Astrocyte (in vitro differentiated cells and primary cell): ENCODE measurements at regions not wholly inside any gene's neighbourhood (a gene's known extent, or its start where the extent isn't known, plus 50 kb on each side); places are given as distances from the start of the nearest gene placed in this dataset.

Experiments
- DNase-seq: peaks from one replicate; pipeline ENCODE4 v3.0.0-alpha.2; 2010; ENCODE audit warnings: low read depth
- FAIRE-seq: peaks from 2 replicates; lab custom pipeline; 2011; peaks lifted over from hg19 to GRCh38; lab: Jason Lieb, UNC
- H2AFZ ChIP-seq: 2 replicates; pipeline ENCODE4 v1.6.0; 2012; ENCODE audit warnings: low read depth, low read length, inconsistent platforms
- H3K27ac ChIP-seq: 2 replicates; pipeline ENCODE4 v1.5.1; 2011; ENCODE audit warnings: low read depth, low read length, inconsistent platforms
- H3K27me3 ChIP-seq: 2 replicates; pipeline ENCODE4 v1.6.0; 2011; ENCODE audit warnings: low read length, inconsistent platforms; ENCODE audit not compliant: insufficient read depth
- H3K36me3 ChIP-seq: 2 replicates; pipeline ENCODE4 v1.5.1; 2011; ENCODE audit warnings: low read length, inconsistent platforms; ENCODE audit not compliant: insufficient read depth
- H3K4me1 ChIP-seq: 2 replicates; pipeline ENCODE4 v1.5.1; 2011; ENCODE audit warnings: low read length, inconsistent platforms; ENCODE audit not compliant: insufficient read depth
- H3K4me2 ChIP-seq: 2 replicates; pipeline ENCODE4 v1.6.0; 2012; ENCODE audit warnings: low read length, inconsistent platforms
- H3K4me3 ChIP-seq: 2 replicates; pipeline ENCODE4 v1.5.1; 2011; ENCODE audit warnings: low read depth, mild to moderate bottlenecking, low read length, inconsistent platforms; ENCODE audit not compliant: insufficient read depth
- H3K79me2 ChIP-seq: 2 replicates; pipeline ENCODE4 v1.6.0; 2012; ENCODE audit warnings: mild to moderate bottlenecking, low read length, inconsistent platforms; ENCODE audit not compliant: insufficient read depth
- H3K9ac ChIP-seq: 2 replicates; pipeline ENCODE4 v1.6.0; 2012; ENCODE audit warnings: mild to moderate bottlenecking, low read length, inconsistent platforms
- H3K9me3 ChIP-seq: 2 replicates; pipeline ENCODE4 v1.5.1; 2012; ENCODE audit warnings: low read depth, mild to moderate bottlenecking, low read length, inconsistent platforms; ENCODE audit not compliant: insufficient read depth
- H4K20me1 ChIP-seq: 2 replicates; pipeline ENCODE4 v1.6.0; 2012; ENCODE audit warnings: low read length, inconsistent platforms; ENCODE audit not compliant: insufficient read depth
- H3K27ac Mint-ChIP-seq: one replicate; pipeline ENCODE4 v1.8.0; 2021; ENCODE audit warnings: mild to moderate bottlenecking, mixed read lengths; ENCODE audit not compliant: unreplicated experiment
- H3K27me3 Mint-ChIP-seq: one replicate; pipeline ENCODE4 v1.8.0; 2021; ENCODE audit warnings: low read depth, mixed read lengths; ENCODE audit not compliant: unreplicated experiment
- H3K36me3 Mint-ChIP-seq: one replicate; pipeline ENCODE4 v1.8.0; 2021; ENCODE audit warnings: low read depth, mixed read lengths; ENCODE audit not compliant: unreplicated experiment
- H3K4me1 Mint-ChIP-seq: one replicate; pipeline ENCODE4 v1.8.0; 2021; ENCODE audit warnings: low read depth, mixed read lengths; ENCODE audit not compliant: unreplicated experiment
- H3K4me3 Mint-ChIP-seq: one replicate; pipeline ENCODE4 v1.8.0; 2021; ENCODE audit warnings: mild to moderate bottlenecking, moderate library complexity, mixed read lengths; ENCODE audit not compliant: unreplicated experiment
- H3K9me3 Mint-ChIP-seq: one replicate; pipeline ENCODE4 v1.8.0; 2021; ENCODE audit warnings: mild to moderate bottlenecking, mixed read lengths; ENCODE audit not compliant: unreplicated experiment
- CTCF ChIP-seq: IDR thresholded peaks from 2 replicates; pipeline ENCODE4 v1.5.1; 2011; ENCODE audit warnings: low read depth, mild to moderate bottlenecking, inconsistent platforms, low read length, moderate library complexity; ENCODE audit not compliant: insufficient read depth
- EZH2 ChIP-seq: IDR thresholded peaks from 2 replicates; pipeline ENCODE4 v1.6.1; 2012; ENCODE audit warnings: mild to moderate bottlenecking, low read length, inconsistent platforms; ENCODE audit not compliant: insufficient read depth

- H4K20me1 ChIP-seq = no peaks in the 10 kb centered on the region
- Mint-ChIP-seq H3K36me3 (no peaks in the 10 kb centered on the region), H3K27me3 (peaks cover 24% of the 10 kb centered on the region), H3K27ac (no peak overlapping the region), H3K4me1 (peaks cover 3% of the 10 kb centered on the region), H3K9me3 (no peaks in the 10 kb centered on the region), H3K4me3 (no peak overlapping the region)
- FAIRE-seq (no peak), DNase-seq (no peak)
- H3K4me1 ChIP-seq = peaks cover 19% of the 10 kb centered on the region
- no peak for TF ChIP-seq EZH2
- TF ChIP-seq CTCF = no peak
- no peaks in the 10 kb centered on the region for H3K9me3 ChIP-seq
- no peaks in the 10 kb centered on the region for H3K79me2 ChIP-seq
- no peak overlapping the region for H3K9ac ChIP-seq
- no peaks in the 10 kb centered on the region for H3K36me3 ChIP-seq
- H3K4me3 ChIP-seq = no peak overlapping the region
- H3K27ac ChIP-seq = peak overlapping the region; percentile 23
- no peak overlapping the region for H2AFZ ChIP-seq
- no peak overlapping the region for H3K4me2 ChIP-seq
- H3K27me3 ChIP-seq = no peaks in the 10 kb centered on the region
Observed at GRCh38 chr11:130645843-130646197, 197.4 kb downstream of the ADAMTS15 start.

DNA sequence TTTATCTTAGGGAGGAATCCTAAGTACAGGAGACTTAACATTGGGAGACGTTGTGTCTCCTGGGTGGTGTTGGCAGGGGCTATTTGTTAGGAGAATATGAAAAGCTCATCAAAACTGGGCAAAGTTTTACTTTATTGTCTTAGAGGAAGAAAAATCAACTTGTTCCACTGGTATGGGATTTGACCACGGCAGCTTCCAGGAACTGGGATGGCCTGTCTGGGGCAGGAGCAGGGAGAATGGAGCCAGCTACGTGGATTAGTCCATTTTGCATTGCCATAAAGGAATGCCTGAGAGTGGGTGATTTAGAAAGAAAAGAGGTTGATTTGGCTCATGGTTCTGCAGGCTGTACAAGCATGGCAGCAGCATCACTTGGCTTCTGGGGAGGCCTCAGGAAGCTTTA, 198.4 kb downstream of the ADAMTS15 start:
- Histone ChIP-seq H3K27me3 (no peaks in the 10 kb centered on the region), H3K4me1 (peaks cover 19% of the 10 kb centered on the region), H3K4me2 (peak overlapping the region; percentile 55), H3K79me2 (no peaks in the 10 kb centered on the region), H3K9me3 (no peaks in the 10 kb centered on the region), H4K20me1 (no peaks in the 10 kb centered on the region), H3K36me3 (no peaks in the 10 kb centered on the region), H2AFZ (no peak overlapping the region), H3K9ac (no peak overlapping the region), H3K4me3 (no peak overlapping the region), H3K27ac (no peak overlapping the region)
- Mint-ChIP-seq H3K27me3 (peaks cover 27% of the 10 kb centered on the region), H3K4me1 (peaks cover 4% of the 10 kb centered on the region), H3K36me3 (no peaks in the 10 kb centered on the region), H3K9me3 (no peaks in the 10 kb centered on the region), H3K27ac (no peak overlapping the region), H3K4me3 (no peak overlapping the region)
- DNase-seq = peak; percentile 60
- FAIRE-seq = no peak
- no peak for TF ChIP-seq EZH2
- no peak for TF ChIP-seq CTCF

DNA sequence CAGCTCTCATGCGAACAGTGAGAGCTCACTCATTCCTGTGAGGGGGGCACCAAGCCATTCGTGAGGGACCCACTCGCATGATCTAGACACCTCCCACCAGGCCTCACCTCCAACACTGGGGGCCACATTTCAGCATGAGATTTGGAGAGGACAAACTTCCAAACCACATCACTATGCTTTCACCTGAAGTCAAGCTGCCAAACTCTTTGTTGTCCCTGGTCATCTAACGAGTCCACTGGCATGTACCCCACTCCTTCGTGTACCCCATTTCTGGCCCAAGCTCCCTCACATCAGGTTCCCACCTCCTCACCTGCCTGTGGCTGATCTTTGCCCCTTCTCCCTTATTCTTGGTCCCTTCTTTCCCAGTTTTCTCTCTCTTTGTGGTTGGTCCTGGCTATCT, 198.9 kb downstream of the ADAMTS15 start:
- Histone ChIP-seq H3K36me3 (no peaks in the 10 kb centered on the region), H3K79me2 (no peaks in the 10 kb centered on the region), H2AFZ (no peak overlapping the region), H3K27ac (no peak overlapping the region), H3K4me2 (no peak overlapping the region), H3K9ac (no peak overlapping the region), H4K20me1 (no peaks in the 10 kb centered on the region), H3K27me3 (no peaks in the 10 kb centered on the region), H3K9me3 (no peaks in the 10 kb centered on the region), H3K4me3 (no peak overlapping the region), H3K4me1 (peaks cover 19% of the 10 kb centered on the region)
- DNase-seq (no peak), FAIRE-seq (no peak)
- peak overlapping the region; percentile 4 for H3K4me3 Mint-ChIP-seq
- H3K4me1 Mint-ChIP-seq = peaks cover 4% of the 10 kb centered on the region
- no peak for TF ChIP-seq CTCF
- TF ChIP-seq EZH2 = no peak
- H3K36me3 Mint-ChIP-seq = no peaks in the 10 kb centered on the region
- H3K27ac Mint-ChIP-seq = no peak overlapping the region
- H3K27me3 Mint-ChIP-seq = peaks cover 23% of the 10 kb centered on the region
- no peaks in the 10 kb centered on the region for H3K9me3 Mint-ChIP-seq
